SK-N-DZ (cell line): ENCODE measurements at regions not wholly inside any gene's neighbourhood (a gene's known extent, or its start where the extent isn't known, plus 50 kb on each side); places are given as distances from the start of the nearest gene placed in this dataset.

Source experiments
- DNase-seq: peaks from one replicate; pipeline ENCODE4 v3.0.0-alpha.2; 2015; ENCODE audit warnings: low spot score

DNA sequence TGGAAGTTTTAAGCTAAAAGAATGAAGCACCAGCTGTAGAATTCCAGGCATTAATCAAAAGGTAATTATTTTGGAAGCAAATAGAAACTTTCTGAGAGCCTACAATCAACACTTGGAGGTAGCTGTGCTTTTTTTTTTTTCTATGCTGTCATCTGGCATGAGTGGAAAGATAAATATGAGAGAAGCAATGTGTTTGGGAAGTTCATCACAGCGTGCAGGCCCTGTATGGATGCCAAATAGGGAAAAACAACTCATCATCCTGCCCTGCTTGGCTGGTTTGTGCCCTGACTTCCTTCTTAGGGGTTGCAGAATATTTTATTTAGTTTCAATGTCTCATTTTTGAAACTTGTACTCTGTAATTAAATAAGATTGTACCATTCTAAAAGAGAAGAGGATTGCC is 437.4 kb downstream of the PIK3C3 start:
- DNase-seq = no peak

- no peak for DNase-seq
These were observed 437.9 kb downstream of the PIK3C3 start for GRCh38 chr18:42392926-42393325.

GRCh38 chr18:42394238-42394637 is 439.2 kb downstream of the PIK3C3 start:
- DNase-seq = no peak

DNA sequence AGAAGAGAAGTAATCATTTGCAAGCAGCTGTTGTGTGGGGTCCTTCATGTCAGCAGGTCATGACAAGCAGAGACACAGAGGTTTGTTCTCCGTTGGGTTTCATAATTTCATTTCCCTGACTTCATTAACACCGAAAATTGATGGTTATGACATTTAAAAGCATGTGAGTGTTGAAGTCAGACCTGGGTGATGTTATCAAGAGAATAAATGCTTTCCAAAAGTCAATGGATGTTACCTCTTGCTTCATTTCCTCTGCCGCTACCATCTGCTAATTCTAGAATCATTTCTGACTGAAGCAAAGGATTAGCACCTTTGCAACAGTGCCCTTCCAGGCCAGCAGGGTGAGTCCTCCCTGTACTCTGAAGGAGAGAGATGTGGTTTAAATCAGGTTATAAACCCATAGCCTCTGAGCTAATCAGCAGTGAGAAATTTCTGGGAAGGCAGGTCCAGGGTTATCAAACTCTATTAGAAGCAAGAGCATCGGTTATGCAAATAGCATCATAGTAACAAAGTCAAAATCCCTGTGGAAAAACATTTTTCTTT is 446.2 kb downstream of the PIK3C3 start:
- DNase-seq = peak; percentile 93

DNA sequence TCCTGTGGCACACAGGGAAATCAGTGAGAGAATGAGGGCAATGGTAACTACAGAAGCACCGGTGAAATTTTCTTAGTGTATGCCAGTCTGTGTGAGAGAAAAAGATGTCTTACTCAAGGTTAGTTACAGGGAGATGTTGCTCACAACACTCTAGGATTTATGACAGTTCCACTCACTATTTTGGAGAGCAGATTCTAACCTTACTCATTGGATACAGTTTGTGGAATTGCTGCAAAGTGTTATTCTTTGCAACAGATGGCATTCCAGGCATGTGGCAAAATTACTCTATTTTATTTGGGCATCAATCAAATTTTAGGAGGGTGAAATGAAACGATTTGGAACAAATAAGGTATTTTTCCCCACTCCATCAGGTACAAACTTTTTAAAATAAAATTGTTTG is 449.1 kb downstream of the PIK3C3 start:
- DNase-seq = no peak

DNA sequence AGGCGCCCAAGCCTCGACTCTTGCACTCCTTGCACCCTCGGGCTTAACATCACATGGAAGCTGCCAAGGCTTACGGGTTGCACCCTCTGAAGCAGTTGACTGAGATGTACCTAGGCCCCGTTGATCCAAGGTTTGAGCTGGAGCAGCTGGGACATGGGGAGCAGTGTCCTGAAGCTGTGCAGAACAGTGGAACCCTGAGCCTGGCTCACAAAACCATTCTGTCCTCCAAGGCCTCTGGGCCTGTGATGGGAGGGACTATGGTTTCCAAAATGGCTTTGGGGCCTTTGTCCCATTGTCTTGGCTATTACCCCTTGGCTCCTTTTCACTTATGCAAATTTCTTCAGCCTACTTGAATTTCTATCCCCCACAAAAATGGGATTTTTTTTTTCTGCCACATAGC is 454.0 kb downstream of the PIK3C3 start:
- no peak for DNase-seq

GRCh38 chr18:42412281-42412680 is 457.2 kb downstream of the PIK3C3 start:
- DNase-seq = no peak

DNA sequence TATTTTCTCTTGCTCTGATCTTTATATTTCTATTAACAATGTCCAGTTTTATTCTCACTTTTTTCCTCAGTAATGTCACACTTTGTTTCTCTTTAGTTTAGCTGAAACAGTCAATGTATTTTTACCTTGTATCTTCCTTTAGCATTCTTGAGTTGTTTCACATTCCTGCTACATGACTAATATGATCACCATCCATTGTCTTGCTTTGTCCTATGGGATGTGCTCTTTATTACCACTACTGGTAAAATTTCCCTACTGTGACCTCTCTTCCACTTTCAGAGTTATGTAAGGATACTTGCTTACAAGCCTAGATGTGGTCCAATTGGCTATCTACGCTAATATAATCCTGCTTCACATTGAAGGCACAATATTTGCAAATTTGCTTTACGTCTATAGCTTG is 457.9 kb downstream of the PIK3C3 start:
- DNase-seq = no peak

- no peak for DNase-seq
These were observed 458.8 kb downstream of the PIK3C3 start for GRCh38 chr18:42413870-42414269.

DNA sequence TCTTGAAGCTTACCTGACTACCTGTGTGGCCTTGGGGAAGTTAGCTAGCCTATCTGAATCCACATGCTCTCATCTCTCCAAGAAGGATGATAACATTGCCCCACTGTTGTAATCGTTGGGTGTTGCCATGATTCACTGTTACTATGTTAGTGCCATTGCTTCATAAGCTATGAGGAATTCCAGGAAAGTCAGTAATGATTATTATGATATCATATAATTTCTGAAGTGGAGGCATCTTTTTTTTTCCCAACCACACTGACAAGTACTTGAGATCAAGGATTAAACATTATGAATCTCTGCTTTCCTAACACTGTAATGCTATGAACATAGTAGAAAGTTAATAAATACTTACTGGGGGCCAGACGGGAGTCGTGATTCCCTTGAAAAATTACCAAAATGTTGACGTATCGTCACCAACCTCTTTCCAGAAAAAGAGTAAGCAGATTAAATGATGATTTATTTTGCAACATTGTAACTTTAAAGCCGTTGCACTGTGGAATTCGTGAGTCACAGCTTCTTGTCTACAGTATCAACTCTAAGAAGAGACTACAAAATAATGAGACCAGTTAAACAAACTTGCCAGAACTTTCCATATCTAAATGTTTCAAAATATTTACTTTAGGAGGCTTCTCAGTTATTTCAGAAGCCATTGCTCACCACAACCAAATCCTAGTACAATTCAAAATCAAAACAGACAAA is 459.9 kb downstream of the PIK3C3 start:
- no peak for DNase-seq

- no peak for DNase-seq
These were observed 462.2 kb downstream of the PIK3C3 start for GRCh38 chr18:42417189-42417588.

DNA sequence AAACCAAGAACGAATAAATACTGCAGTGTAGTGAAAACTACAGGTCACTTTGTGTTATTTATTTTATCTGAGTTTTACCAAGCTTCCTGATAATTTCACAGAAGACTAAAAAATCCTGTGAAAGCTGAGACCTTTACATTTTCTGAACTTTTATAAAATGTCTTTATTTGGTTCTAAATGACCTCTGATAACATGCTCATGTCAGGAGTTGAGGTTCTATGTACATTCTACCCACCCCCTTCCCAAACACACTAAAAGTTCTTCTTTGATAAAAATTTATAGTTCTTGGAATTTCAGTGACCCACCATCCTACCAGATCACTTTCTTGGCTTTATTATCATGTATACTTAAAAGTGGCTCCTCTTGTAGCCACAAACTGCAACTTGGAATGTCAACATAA is 463.1 kb downstream of the PIK3C3 start:
- DNase-seq = no peak

DNA sequence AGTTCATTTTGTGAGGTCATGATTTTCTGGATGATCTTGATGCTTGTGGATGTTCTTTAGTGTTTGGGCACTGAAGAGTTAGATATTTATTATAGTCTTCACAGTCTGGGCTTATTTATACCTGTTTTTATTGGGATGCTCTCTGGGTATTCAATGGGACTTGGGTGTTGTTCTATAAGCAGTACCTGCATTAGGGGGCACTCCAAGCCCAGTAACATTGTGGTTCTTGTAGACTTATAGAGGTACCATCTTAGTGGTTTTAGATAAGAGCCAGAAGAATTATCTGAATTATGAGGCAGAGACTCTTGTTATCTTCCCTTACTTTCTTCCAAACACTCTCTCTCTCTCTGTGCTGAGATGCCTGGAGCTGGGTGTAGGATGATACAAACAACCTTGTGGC is 470.0 kb downstream of the PIK3C3 start:
- DNase-seq = no peak

DNA sequence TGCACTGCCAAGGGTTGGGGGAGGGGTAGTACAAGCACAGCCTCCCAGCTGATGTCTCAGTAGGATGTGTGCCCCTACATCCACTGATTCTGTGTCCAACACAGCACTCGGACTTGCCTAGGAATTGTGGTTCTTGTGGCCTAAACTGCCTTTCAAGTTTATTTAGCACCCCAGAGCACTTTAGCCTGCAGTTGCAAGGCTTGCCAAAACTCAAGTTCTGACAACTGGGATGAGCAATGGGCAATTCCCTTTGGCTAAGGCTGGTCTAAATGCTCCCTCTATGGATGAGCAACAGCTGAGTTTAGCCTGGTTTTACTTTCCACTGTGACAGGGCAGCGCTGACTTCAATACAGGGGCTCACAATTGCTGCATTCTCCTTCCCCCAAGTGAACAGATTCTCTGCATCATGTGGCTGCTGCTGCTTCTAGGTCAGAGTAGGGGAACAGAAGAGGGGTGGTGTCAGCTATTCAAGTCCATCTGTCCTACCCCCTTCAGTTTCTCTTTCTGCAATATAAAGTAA is 471.5 kb downstream of the PIK3C3 start:
- no peak for DNase-seq

- no peak for DNase-seq
These were observed 474.2 kb downstream of the PIK3C3 start for GRCh38 chr18:42429196-42429595.

DNA sequence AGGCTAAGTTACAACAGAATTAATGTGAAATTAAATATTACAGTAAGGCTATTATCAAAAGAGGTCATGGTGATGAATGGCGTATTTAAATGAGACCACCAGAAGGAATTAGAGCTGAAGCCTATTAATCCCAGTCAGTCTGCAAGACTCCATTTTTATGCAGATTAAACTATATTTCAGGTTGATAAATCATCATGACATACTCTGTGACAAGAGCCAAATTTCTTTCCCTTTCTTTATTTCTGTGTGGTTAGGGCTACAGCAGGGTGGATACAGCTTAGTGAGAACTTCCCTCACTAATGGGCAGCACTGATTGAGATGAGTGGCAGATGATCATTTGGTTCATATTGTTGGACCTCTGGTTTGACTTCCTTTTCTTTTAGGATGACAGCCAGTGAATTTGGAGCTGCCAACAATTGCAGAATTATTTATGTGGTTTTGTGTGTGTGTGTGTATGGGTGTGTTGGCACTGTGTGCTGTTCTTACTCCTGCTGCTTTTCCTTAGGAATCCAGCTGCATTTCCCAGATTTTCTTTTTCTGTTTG is 481.3 kb downstream of the PIK3C3 start:
- DNase-seq = no peak

DNA sequence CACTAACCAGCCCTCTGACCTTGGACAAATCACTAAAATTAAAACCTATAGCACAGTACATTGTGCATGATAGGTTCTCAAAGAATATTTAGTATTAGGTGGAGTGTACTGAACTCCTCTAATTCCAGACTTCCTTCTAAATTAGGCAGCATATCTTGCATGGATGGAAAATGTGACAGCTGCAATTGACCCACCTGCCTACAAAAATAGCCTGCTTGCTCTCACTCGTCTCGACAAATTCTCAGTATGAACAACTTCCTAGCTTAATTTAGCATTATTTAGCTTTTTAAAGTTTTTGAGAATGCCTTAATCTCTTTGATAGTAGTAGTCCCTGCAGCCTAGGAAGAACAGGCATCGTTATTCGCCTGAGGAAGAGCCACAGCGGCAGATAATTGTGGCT is 482.0 kb downstream of the PIK3C3 start:
- DNase-seq = no peak

DNA sequence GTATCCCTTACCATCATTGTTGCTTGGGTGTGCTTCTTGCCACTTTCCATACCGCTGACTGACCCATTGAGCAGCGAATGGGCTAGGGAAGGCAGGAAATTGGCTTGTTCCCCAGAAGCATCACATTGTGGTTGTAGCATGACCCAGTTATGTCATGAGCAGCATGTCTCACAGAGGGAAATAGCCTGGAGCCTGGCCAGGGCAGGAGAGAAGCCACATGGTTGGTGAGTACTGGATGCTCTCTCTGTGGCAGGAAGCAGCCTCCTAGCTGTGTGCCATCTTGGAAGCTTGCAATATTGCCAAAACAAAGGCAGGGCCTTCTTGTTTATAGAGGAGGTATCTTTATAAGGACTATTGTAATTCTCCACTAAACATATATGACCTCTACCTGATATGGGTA is 482.6 kb downstream of the PIK3C3 start:
- DNase-seq = no peak

DNA sequence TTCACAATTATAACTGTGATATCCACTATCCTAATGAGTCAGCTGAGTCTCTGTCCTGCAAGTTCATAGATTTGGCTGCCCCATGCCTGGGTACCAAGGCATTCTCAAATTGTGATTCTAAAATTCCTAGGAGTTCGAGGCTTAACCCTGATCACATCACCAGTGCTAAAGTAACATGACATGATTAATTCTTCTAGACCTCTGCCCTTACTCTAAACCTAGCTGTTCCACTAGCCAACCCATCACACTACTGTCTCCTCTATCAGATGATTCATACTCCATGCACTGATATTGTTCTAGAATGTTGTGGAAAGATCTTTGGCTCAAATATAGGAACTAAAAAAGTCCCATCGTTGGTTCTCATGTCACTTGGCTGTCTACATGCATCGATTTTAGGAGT is 487.6 kb downstream of the PIK3C3 start:
- no peak for DNase-seq

- DNase-seq = no peak
These were observed 489.3 kb downstream of the PIK3C3 start for GRCh38 chr18:42444349-42444748.

- no peak for DNase-seq
These were observed 490.3 kb downstream of the PIK3C3 start for GRCh38 chr18:42445359-42445758.

DNA sequence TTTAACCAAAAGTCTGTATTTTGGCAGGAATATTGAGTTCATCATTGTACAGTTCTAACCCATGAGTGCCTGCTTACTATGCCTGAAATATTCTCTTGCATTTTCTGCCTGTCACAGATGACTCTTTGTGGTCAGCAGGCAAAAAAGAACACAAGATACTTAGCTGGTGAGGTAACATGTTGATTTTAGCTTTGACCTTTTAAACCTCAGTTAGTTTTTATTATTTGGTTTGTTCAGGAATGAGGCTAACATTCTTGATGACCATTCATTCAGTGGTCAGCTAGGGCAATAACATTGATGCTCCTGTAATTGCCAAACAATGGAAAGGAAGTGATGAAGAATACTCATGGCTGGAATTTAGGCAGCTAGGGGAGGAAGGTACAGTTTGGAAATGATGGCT is 491.2 kb downstream of the PIK3C3 start:
- no peak for DNase-seq

DNA sequence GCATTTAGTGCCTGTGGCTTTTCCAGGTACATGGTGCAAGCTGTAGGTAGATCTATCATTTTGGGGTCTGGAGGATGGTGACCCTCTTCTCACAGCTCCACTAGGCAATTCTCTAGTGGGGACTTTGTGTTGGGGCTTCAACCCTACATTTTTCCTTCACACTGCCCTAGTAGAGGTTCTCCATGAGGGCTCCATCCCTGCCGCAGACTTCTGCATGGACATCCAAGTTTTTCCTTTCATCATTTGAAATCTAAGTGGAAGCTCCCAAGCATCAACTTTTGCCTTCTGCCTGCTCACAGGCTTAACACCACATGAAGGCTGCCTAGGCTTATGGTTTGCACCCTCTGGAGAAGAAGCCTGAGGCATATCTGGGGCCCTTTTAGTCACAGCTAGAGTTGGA is 492.7 kb downstream of the PIK3C3 start:
- no peak for DNase-seq
